HG02571 (cell line): ENCODE measurements at regions not wholly inside any gene's neighbourhood (a gene's known extent, or its start where the extent isn't known, plus 50 kb on each side); places are given as distances from the start of the nearest gene placed in this dataset.
A peak's percentile ranks its signal among the peaks of the same experiment; 100 is the strongest.

ENCODE experiments used
- ATAC-seq: cut with Tn5 transposase; IDR thresholded peaks from one replicate; pipeline ENCODE4 v1.9.1; 2021; ENCODE audit warnings: mild to moderate bottlenecking, moderate library complexity; ENCODE audit not compliant: unreplicated experiment

DNA sequence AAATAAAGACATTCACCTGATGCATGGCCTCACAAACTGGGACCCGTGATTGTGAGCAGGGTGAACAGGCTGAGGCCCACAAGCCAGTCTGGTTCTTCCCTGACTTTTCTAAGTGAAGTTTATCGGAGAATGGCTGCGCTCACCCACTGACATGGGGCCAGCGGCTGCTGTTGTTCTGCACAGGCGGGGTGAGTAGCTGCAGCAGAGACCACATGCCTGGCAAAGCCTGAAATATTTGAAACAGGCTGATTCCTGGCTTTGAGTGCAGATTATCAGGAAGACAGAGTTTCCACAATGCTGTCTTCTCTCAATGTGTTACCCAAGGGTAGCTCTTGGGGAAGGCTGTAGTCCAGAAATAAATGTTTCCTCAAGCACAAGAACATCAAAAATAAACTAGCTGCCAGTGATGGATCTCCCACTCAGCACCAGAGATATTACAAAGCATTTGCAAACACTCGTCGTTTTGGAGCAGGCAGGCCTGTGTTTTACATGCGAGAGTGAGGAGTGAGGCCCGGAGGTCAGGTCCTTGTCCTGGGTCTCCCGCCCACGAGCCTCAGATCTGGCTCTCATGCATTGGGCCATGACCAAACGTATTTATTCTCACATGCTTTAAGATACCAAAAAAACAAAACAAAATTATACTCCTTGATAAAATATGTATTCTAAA, 647.1 kb downstream of the GALR1 start:
- no peak for ATAC-seq

DNA sequence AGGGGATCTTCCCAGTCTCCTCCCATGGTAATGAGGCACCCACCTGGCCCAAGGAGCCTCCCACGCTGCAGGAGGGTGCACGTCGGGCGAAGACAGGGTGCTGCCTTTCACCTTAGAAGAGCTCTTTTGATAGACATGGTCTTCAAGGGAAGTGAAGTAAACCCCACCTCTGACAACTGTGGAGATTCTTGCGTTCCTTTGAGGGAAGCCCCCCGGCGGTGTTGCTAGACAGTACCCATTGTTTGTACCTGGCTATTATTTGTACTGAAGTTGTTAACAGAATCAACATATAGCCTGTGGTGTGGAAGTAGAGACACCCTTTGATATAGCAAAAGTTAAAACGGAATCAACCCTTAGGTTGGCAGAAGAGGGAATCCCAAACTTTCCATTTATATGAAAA, 648.0 kb downstream of the GALR1 start:
- ATAC-seq, result no peak

DNA sequence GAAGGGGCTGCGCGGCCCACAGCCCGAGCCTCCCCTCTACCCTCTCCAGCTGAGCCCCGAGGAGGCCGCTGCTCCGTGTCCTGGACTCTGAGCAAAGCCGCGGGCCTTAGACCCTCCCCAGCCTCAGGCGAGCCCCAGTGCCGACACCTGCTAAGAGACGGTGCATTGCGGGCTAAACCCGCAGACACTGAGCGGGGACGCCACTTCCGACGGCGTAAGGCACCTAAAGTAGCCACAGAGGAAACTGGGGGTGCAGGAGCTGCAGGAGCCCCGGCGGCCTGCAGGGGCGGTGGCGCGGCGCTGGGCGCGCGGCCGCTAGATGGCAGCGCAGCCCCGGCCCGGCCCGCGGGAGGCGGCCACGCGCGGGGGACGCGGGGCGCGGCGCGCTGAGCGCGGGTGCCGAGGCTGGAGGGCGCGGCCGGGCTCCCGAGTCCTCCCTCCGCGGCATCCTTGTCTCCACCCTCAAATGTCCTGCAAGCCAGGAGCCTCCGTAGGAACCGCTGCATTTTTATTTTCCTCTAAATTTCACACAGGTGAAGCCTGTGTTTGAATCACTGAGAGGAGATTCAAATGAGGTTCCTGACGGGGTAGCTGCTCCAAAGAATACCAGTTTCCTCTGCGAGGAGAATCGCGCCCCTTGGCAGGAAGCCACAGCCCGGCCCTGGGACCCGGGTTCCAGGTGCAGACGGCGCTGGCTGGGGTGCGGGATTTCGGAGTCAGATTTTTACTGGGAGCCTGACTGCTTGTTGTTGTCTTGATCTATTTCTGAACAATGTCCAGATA, 650.5 kb downstream of the GALR1 start:
- peak; percentile 99 for ATAC-seq

DNA sequence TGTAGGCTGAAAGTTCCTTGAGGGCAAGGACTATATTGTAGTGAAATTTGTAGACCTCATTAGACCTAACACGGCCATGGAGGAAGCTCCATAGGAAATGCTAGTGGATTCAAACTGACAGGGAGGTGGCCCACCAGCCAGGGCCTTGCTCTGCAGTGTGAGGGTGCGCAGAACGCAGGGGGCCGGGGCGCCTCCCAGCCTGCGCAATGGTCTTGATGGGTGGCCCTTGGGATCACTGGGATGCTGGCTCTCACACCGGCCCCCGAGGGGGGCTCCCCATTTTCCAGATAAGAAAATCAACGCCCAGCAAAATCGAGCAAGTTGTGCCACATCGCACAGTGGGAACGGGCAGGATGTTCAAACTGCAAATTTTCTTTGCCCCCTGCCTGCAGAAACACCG, 655.4 kb downstream of the GALR1 start:
- ATAC-seq, result no peak

DNA sequence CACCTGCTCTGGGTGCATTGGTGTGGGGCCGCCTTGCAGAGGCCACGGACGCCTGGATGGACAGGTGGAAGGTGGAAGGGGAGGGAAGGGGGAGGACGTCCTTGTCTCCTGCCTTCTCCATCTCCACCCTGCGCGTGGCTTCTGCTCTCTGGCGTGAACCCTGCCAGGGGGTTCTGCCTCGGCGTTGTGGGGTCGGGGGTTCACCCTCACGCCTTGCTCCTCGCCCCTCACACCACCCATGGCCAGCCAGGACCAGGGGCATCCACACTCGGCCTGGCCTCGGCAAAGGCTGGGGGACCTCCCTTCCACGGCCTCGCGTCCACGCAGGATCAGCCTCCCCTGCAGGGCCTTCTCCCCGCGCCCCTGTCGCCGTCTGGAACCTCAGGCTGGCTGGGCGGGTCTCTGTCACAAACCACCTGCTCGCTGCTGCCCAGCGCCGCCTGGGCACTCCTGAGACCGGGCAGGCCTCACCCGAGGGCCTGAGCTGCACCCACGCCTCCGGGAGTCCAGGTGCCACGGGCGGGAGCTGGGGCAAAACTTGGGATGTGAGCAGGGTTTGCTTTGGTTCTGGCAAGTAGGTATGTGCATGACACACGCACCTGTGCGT, 655.9 kb downstream of the GALR1 start:
- no peak for ATAC-seq

DNA sequence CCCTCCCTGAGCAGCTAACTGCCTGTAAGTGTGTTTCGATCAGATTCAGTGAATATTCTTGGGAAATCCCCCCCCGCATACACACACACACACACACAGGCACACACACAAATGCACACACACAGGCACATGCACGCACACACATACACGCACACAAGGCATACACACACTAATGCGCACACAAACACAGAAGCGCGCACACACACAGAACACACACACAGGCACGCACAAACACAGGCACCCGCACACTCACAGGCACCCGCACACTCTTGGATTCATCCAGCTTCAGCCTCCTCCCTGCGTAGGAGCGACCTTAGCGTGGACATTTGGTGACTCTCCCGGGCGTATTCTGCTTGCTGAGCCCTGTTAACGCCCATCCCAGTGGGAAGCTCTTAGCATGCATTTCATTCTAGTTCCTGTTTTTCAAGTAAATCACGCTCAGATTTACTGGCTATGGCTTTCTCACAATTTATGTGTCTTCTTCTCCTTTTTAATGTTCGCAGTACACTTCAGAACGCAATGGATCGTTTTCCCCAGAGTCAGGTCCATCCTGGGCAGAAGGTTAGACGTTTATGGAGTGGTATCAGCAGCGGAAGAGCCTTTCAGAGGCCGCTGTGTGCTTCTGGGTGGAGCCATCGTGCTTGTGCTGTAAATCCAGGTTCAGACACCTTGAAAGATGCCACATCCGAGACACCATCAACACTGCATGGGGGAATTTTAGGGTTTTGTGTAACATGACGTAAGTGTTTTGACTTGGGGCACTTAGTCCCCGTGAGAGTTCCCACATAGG, 656.6 kb downstream of the GALR1 start:
- no peak for ATAC-seq

GRCh38 chr18:77910347-77910746, 660.7 kb downstream of the GALR1 start:
- no peak for ATAC-seq

- no peak for ATAC-seq
Measured at GRCh38 chr18:77911971-77912605, 662.4 kb downstream of the GALR1 start.

GRCh38 chr18:77918730-77919129, 669.1 kb downstream of the GALR1 start:
- ATAC-seq, result no peak

- no peak for ATAC-seq
Measured at GRCh38 chr18:77919923-77920322, 670.3 kb downstream of the GALR1 start.

- no peak for ATAC-seq
Measured at GRCh38 chr18:77935342-77935741, 685.7 kb downstream of the GALR1 start.

GRCh38 chr18:77940566-77940965, 690.9 kb downstream of the GALR1 start:
- ATAC-seq, result no peak

GRCh38 chr18:77944533-77944932, 694.9 kb downstream of the GALR1 start:
- ATAC-seq, result no peak

DNA sequence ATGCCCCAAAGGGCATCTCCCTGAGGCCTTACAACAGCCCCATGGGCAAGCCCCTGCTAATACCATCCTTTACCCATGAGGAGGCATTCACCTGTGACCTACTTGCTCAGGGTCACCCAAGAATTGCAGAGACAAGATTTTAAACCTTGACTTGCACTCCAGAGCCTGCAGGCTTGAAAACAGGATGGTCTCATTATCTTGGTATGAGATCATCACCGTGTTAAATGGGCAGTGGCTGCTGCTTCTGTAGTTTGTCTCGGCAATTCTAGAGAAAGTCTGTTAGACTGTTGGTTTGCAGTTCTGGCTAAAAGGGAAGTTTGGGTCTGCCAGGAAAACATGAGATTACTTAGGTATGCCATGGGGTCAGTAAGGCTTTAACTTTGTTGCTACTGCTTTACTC, 698.9 kb downstream of the GALR1 start:
- ATAC-seq, result no peak

DNA sequence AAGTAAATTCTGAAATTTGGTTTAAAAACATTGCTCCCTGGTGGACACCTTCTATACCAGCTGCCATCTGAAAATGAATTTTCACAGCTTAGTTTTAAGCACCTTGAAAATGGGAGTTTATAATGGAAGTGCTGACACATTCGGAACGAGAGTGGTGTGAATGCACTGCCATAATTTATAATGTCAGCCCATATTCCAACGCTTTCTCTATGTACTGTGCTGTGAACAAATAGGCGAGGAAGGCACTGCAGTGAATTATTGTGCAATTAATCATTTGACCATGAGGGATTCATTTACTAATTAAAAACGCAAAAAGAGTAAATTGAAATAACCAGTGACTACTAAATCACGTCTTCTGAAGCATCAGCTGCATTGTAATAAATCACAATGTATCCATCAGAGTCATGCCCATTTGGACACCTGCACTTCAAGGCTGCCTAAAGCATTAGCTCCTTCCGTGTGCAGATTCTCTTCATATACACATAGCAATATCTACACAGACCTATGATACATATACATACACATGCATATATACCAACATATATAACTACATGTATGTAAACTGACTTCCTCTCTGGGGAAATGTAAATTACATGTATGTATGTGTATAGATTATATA, 699.8 kb downstream of the GALR1 start:
- no peak for ATAC-seq

DNA sequence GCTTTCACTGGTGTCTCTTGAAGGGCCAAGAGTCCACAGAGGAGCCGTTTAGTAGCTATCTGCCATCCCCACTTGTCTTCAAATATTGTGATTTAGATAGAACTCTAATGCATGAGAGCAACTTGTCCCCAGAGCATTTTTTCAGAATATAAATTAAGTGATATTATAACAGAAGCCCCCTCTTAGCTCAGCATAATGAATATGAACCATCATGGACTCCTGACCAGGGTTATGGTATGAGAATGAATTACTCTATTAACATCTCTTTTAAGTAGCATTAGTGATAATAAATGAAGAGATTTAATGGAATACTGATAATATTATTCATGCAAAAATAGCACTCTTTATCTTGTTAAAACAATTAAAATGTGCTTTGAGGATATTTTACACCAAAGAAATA, 709.6 kb downstream of the GALR1 start:
- ATAC-seq, result no peak

DNA sequence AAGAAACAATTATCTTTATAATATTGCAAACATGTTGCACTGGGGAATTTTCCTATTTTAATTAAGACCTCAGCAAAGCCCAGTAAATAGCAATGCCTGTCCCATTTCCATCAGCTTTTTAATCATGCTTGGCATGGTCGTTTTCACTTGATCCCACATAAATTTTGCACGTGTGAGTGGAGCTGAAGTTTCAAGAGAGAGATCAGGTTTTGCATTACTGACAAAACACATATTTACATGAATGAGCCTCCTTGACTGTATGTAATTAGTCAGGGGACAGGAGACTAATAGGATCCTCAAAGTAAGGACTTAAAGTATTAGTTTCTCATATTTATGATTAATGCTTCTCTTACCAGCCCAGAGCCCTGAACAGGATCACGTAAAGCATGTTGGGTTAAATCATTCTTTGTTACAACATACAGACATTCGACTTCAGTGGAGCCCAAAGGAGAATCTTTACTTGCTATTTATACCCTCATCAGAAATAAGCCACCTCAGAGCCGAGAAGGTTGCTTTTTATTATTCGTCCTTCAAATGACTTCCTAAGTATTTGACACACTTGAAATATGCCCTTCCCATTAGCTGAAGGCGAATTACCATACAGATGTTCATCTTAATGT, 711.3 kb downstream of the GALR1 start:
- ATAC-seq, result no peak

DNA sequence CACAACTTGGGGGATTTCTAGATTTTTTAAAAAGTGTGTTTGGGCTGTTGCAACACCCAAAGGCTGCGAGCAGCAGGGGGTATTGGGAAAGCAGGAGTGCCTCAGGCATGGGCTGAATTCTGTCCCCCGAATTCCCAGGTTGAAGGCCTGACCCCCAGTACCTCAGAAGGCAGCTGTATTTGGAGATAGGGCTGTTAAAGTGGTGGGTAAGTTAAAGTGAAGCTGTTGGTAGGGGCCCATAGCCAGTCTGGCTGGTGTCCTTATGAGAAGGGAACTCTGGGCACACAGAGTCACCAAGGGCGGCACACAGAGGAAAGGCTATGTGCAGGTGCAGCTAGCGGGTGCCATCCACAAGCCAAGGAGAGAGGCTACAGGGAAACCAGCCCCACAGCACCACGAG, 717.4 kb downstream of the GALR1 start:
- no peak for ATAC-seq

GRCh38 chr18:77967791-77968190, 718.1 kb downstream of the GALR1 start:
- ATAC-seq, result no peak

- no peak for ATAC-seq
Measured at GRCh38 chr18:77969972-77970371, 720.3 kb downstream of the GALR1 start.
